ENCODE measurements at regions not wholly inside any gene's neighbourhood (a gene's known extent, or its start where the extent isn't known, plus 50 kb on each side); places are given as distances from the start of the nearest gene placed in this dataset.

- Mint-ChIP-seq H3K4me1 (peaks cover 9% of the 10 kb centered on the region), H3K4me3 (no peak overlapping the region), H3K27me3 (ENCODE audit: low read depth) (no peaks in the 10 kb centered on the region), H3K9me3 (no peaks in the 10 kb centered on the region), H3K36me3 (ENCODE audit: low read depth) (no peaks in the 10 kb centered on the region), H3K27ac (ENCODE audit: unreplicated experiment) (no peak overlapping the region)
- TF ChIP-seq CTCF (conservative IDR thresholded peaks at IDR 0.05): no peak
- no peak for DNase-seq (ENCODE audit: low read depth, low spot score)
These were observed 184.2 kb upstream of the RREB1 start for GRCh38 chr6:6923605-6924004.

DNA sequence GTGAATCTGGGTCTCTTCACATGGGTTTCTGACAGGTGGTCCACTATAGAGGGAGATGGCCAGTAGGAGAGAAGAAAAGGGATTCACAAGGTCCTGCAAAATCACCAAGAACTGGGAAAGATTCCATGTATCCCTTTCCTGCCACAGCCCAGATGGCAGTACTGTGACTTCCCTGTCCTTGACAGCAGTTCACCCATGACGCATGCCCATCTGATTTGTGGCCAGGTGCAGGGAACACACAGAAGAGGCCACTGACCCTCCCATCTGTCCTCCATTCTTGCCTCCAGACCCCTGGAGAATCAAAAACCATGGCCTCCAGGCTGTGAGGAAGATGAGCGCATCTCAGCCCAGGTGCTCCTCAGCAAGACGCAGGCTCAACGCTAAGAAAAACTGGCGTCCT is 183.1 kb upstream of the RREB1 start:
- H3K36me3 Mint-ChIP-seq (ENCODE audit: low read depth): no peaks in the 10 kb centered on the region

DNA sequence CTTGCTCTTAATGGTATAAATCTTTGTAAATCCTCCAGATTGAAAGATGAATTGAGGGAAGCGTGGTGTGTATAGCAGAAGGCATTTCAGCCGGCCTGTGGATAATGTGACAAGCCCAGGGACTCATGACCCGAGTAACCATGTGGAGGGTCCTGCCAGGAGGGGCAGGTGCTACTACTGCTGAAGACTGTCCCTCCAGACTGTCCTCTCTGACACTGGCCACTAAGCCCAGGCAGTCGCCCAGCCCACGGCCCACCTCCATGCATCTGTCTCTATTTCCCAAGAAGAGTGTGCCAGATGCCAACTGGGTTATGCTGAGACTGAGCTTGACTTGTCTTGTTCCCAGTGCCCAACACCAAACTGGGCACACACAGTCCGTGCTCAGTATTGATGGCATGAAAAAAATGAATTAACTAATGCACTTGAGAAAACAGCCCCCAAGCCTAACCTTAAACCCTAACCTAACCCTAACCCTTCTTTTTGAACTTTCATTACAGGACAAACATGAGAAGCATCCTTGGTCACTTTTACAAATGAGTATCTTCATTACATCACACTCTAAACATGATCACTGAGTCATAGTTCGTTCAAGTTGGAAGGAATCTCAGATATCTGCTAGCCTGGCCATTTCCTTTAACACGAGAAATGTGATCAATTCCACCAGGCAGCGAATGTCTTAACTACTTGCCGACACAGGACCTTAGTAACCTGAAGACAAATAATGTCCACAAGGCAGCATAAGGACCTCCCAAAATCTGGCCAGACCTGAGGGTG is 182.2 kb upstream of the RREB1 start:
- no peak for DNase-seq (ENCODE audit: low read depth, low spot score)
- no peak overlapping the region for H3K4me3 Mint-ChIP-seq
- no peak for TF ChIP-seq CTCF (conservative IDR thresholded peaks at IDR 0.05)
- H3K27ac Mint-ChIP-seq (ENCODE audit: unreplicated experiment): no peak overlapping the region
- no peaks in the 10 kb centered on the region for H3K9me3 Mint-ChIP-seq
- peaks cover 9% of the 10 kb centered on the region for H3K4me1 Mint-ChIP-seq
- H3K27me3 Mint-ChIP-seq (ENCODE audit: low read depth): no peaks in the 10 kb centered on the region
- H3K36me3 Mint-ChIP-seq (ENCODE audit: low read depth): no peaks in the 10 kb centered on the region

More for the DNA sequence above, 183.1 kb upstream of the RREB1 start:
- H3K27ac Mint-ChIP-seq (ENCODE audit: unreplicated experiment): no peak overlapping the region
- H3K27me3 Mint-ChIP-seq (ENCODE audit: low read depth): no peaks in the 10 kb centered on the region
- H3K9me3 Mint-ChIP-seq: no peaks in the 10 kb centered on the region
- H3K4me3 Mint-ChIP-seq: no peak overlapping the region
- no peak for TF ChIP-seq CTCF (conservative IDR thresholded peaks at IDR 0.05)
- DNase-seq (ENCODE audit: low read depth, low spot score): no peak
- peaks cover 9% of the 10 kb centered on the region for H3K4me1 Mint-ChIP-seq

- Mint-ChIP-seq H3K4me1 (peaks cover 15% of the 10 kb centered on the region), H3K27me3 (ENCODE audit: low read depth) (no peaks in the 10 kb centered on the region), H3K4me3 (no peak overlapping the region), H3K36me3 (ENCODE audit: low read depth) (no peaks in the 10 kb centered on the region), H3K27ac (ENCODE audit: unreplicated experiment) (peak overlapping the region; percentile 57), H3K9me3 (no peaks in the 10 kb centered on the region)
- no peak for DNase-seq (ENCODE audit: low read depth, low spot score)
- TF ChIP-seq CTCF (conservative IDR thresholded peaks at IDR 0.05): no peak
These were observed 180.9 kb upstream of the RREB1 start for GRCh38 chr6:6926856-6927255.

DNA sequence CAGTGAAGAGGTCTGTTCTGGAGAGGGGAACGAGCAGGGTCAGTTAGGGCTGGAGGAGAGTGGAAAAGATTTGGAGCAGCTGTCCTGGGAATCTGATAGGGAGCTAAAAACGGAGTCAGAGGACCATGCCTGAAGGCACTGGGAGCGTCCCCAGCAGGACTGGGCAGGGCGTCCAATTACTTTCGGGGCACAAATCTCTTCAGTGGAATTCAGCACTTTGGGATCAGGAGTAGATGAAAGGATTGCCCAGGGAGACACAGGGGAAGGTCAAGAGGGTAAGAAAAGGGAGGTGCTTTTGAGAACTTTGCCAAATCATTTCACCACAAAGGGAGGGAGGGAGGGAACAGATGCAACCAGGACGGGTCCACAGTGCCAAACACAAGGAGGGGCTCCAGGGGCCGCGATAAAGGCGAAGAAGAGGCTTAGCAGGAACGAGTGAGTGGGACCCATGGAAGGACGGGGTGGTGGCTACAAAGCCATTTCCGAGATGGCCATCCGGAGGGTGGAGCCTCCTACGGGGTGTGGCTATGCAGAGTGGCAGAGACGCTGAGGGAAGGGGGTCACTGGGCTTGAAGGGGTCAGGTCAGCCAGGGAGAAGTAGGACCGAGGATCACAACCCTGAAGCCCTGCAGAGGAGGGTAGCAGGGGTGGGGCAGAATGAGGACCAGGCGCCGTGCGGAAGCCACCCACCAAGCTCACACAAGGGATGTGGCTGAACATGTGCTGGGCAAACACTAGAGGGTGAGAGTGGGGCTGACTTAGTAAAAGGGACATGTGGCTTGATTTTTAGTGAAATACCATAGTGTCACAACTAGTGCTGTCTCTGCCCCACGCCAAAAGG is 180.0 kb upstream of the RREB1 start:
- DNase-seq (ENCODE audit: low read depth, low spot score): no peak
- no peak for TF ChIP-seq CTCF (conservative IDR thresholded peaks at IDR 0.05)
- H3K36me3 Mint-ChIP-seq (ENCODE audit: low read depth): no peaks in the 10 kb centered on the region
- no peaks in the 10 kb centered on the region for H3K9me3 Mint-ChIP-seq
- H3K27me3 Mint-ChIP-seq (ENCODE audit: low read depth): no peaks in the 10 kb centered on the region
- H3K27ac Mint-ChIP-seq (ENCODE audit: unreplicated experiment): no peak overlapping the region
- peaks cover 15% of the 10 kb centered on the region for H3K4me1 Mint-ChIP-seq
- no peak overlapping the region for H3K4me3 Mint-ChIP-seq
